ENCODE measurements at regions not wholly inside any gene's neighbourhood (a gene's known extent, or its start where the extent isn't known, plus 50 kb on each side); places are given as distances from the start of the nearest gene placed in this dataset.

DNA sequence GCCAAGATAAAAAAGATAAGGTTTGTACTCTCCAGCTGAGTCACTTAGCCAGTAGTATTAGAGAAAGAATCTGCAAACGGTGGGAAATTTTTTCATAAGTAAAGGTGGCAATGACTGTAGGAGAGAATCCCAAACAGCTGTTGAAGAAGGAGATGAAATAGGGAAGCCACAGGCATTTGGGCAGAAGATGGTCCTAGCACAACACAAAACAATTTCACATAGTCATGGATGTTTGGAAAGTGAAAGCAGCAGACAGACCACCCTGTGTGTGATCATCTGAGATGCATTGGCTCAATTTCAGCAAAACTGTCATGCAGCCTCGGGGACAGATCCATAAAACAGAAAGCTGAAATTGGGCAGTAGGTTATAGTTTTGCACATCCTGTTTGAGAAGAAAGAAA is 2832.4 kb downstream of the PCDH9 start:
- Histone ChIP-seq H3K79me2 (ENCODE audit: insufficient read depth, low read length) (no peaks in the 10 kb centered on the region), H3K4me3 (replicated peaks in 1 of 2; ENCODE audit: low read depth in 1 of 2, low read length in 2 of 2) (no peak overlapping the region), H3K9ac (ENCODE audit: low read length) (no peak overlapping the region), H3K4me1 (ENCODE audit: control insufficient read depth in 1 of 2, insufficient read depth in 2 of 2, low read length in 2 of 2) (no peaks in the 10 kb centered on the region), H3K4me2 (ENCODE audit: low read length) (no peak overlapping the region), H3K27me3 (ENCODE audit: insufficient read depth, low read length) (no peaks in the 10 kb centered on the region), H3K9me3 (ENCODE audit: control insufficient read depth in 1 of 2, insufficient read depth in 1 of 2, low read depth in 1 of 2, low read length in 2 of 2) (no peaks in the 10 kb centered on the region), H2AFZ (ENCODE audit: low read depth, low read length, poor library complexity, severe bottlenecking) (no peak overlapping the region), H3K36me3 (ENCODE audit: control insufficient read depth in 1 of 2, insufficient read depth in 2 of 2, low read length in 2 of 2) (no peaks in the 10 kb centered on the region), H3K27ac (ENCODE audit: low read depth, low read length) (no peak overlapping the region), H3K9me2 (ENCODE audit: insufficient read depth) (no peaks in the 10 kb centered on the region), H4K20me1 (ENCODE audit: insufficient read depth) (no peaks in the 10 kb centered on the region)
- intact Hi-C loops (cut with micrococcal nuclease), result loop anchor here (5.0 kb wide), 1 partner anchor 40 kb away; no protein-coding TSS in a partner anchor
- ChIA-PET CTCF (no interaction called here), POLR2A (no interaction called here), RAD21 (ENCODE audit: low non-redundant PET in 1 of 2, low total read pairs in 2 of 2, uncharacterized antibody in 2 of 2, unreplicated experiment in 2 of 2) (no interaction called here)
- no peak for TF ChIP-seq TCF7L2 (IDR thresholded peaks at IDR 0.05; ENCODE audit: borderline replicate concordance, extremely low read depth, insufficient read depth, insufficient read length)
- TF ChIP-seq JUND (IDR thresholded peaks at IDR 0.05), result no peak
- no peak for TF ChIP-seq SRF (IDR thresholded peaks at IDR 0.05; ENCODE audit: low read depth)
- no peak for TF ChIP-seq FOSL1 (IDR thresholded peaks at IDR 0.05; ENCODE audit: low read depth)
- TF ChIP-seq, protein P1, sequence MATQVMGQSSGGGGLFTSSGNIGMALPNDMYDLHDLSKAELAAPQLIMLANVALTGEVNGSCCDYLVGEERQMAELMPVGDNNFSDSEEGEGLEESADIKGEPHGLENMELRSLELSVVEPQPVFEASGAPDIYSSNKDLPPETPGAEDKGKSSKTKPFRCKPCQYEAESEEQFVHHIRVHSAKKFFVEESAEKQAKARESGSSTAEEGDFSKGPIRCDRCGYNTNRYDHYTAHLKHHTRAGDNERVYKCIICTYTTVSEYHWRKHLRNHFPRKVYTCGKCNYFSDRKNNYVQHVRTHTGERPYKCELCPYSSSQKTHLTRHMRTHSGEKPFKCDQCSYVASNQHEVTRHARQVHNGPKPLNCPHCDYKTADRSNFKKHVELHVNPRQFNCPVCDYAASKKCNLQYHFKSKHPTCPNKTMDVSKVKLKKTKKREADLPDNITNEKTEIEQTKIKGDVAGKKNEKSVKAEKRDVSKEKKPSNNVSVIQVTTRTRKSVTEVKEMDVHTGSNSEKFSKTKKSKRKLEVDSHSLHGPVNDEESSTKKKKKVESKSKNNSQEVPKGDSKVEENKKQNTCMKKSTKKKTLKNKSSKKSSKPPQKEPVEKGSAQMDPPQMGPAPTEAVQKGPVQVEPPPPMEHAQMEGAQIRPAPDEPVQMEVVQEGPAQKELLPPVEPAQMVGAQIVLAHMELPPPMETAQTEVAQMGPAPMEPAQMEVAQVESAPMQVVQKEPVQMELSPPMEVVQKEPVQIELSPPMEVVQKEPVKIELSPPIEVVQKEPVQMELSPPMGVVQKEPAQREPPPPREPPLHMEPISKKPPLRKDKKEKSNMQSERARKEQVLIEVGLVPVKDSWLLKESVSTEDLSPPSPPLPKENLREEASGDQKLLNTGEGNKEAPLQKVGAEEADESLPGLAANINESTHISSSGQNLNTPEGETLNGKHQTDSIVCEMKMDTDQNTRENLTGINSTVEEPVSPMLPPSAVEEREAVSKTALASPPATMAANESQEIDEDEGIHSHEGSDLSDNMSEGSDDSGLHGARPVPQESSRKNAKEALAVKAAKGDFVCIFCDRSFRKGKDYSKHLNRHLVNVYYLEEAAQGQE (IDR thresholded peaks at IDR 0.05; ENCODE audit: low read depth), result no peak
- no peak for TF ChIP-seq CBX3 (IDR thresholded peaks at IDR 0.05; ENCODE audit: low read depth)
- TF ChIP-seq, protein P2, sequence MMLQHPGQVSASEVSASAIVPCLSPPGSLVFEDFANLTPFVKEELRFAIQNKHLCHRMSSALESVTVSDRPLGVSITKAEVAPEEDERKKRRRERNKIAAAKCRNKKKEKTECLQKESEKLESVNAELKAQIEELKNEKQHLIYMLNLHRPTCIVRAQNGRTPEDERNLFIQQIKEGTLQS (IDR thresholded peaks at IDR 0.05), result no peak
- TF ChIP-seq, protein P3, sequence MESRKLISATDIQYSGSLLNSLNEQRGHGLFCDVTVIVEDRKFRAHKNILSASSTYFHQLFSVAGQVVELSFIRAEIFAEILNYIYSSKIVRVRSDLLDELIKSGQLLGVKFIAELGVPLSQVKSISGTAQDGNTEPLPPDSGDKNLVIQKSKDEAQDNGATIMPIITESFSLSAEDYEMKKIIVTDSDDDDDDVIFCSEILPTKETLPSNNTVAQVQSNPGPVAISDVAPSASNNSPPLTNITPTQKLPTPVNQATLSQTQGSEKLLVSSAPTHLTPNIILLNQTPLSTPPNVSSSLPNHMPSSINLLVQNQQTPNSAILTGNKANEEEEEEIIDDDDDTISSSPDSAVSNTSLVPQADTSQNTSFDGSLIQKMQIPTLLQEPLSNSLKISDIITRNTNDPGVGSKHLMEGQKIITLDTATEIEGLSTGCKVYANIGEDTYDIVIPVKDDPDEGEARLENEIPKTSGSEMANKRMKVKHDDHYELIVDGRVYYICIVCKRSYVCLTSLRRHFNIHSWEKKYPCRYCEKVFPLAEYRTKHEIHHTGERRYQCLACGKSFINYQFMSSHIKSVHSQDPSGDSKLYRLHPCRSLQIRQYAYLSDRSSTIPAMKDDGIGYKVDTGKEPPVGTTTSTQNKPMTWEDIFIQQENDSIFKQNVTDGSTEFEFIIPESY (IDR thresholded peaks at IDR 0.05; ENCODE audit: extremely low read depth, insufficient replicate concordance, low read length), result no peak
- no peak for TF ChIP-seq EZH2phosphoT487 (IDR thresholded peaks at IDR 0.05; ENCODE audit: borderline replicate concordance)
- BruUV-seq (replicated peaks), result no TSS peak
- ATAC-seq (no peak), DNase-seq (ENCODE audit: low read depth, low spot score) (no peak)

All from HCT116 (cell line).